Fibroblast of lung (primary cell): ENCODE measurements at regions not wholly inside any gene's neighbourhood (a gene's known extent, or its start where the extent isn't known, plus 50 kb on each side); places are given as distances from the start of the nearest gene placed in this dataset.

Experiments
- EZH2 ChIP-seq: IDR thresholded peaks from 2 replicates; pipeline ENCODE4 v1.5.1; 2012; ENCODE audit warnings: low read length, control low read depth, mild to moderate bottlenecking; ENCODE audit errors: missing control alignments
- TF ChIP-seq, protein P1 (sequence below), 2 donors: IDR thresholded peaks in 1 of 2; conservative IDR thresholded peaks in 1 of 2; 1 replicate in 1 of 2; 2 replicates in 1 of 2; pipeline ENCODE4 v1.5.1; 2011 to 2012; ENCODE audit warnings: low read length in 2 of 2, control low read depth in 1 of 2, inconsistent platforms in 1 of 2, low read depth in 1 of 2, mild to moderate bottlenecking in 1 of 2

DNA sequence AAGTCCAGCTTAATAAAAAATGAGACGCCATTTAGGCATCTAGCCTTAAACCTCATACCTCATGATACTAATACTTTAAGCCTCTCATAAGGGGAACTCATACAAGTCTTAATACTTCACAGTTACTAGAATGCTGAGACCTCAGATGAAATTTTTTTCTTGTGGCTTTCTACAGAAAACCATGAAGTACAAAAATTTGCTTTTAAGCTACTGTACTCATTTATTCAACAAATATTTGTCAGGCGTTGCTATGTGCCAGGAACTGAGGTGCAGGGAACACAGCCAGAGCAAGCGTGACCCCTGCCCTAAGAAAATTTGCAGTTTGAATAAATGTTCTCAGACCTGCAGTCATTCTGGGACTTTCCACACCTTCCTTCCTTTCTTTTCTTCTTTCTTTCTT, 150.6 kb downstream of the MRPL39 start:
- no peak for TF ChIP-seq EZH2
- TF ChIP-seq, protein P1, sequence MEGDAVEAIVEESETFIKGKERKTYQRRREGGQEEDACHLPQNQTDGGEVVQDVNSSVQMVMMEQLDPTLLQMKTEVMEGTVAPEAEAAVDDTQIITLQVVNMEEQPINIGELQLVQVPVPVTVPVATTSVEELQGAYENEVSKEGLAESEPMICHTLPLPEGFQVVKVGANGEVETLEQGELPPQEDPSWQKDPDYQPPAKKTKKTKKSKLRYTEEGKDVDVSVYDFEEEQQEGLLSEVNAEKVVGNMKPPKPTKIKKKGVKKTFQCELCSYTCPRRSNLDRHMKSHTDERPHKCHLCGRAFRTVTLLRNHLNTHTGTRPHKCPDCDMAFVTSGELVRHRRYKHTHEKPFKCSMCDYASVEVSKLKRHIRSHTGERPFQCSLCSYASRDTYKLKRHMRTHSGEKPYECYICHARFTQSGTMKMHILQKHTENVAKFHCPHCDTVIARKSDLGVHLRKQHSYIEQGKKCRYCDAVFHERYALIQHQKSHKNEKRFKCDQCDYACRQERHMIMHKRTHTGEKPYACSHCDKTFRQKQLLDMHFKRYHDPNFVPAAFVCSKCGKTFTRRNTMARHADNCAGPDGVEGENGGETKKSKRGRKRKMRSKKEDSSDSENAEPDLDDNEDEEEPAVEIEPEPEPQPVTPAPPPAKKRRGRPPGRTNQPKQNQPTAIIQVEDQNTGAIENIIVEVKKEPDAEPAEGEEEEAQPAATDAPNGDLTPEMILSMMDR (conservative IDR thresholded peaks at IDR 0.05 in 1 of 2, IDR thresholded peaks at IDR 0.05 in 1 of 2; ENCODE audit: low read depth in 1 of 2, low read length in 2 of 2): no peak
